Anterior cingulate cortex (tissue), 58 donors: ENCODE measurements at regions not wholly inside any gene's neighbourhood (a gene's known extent, or its start where the extent isn't known, plus 50 kb on each side); places are given as distances from the start of the nearest gene placed in this dataset.
"Not testable (repeated sequence)": the region's sequence is repeated elsewhere in the genome, so short reads cannot be mapped to it uniquely, and the experiment has no call there.

Experiments used
- DNase-seq, 58 donors: peaks; one replicate each; lab custom pipeline; 2025; lab: John Stamatoyannopoulos, UW

DNA sequence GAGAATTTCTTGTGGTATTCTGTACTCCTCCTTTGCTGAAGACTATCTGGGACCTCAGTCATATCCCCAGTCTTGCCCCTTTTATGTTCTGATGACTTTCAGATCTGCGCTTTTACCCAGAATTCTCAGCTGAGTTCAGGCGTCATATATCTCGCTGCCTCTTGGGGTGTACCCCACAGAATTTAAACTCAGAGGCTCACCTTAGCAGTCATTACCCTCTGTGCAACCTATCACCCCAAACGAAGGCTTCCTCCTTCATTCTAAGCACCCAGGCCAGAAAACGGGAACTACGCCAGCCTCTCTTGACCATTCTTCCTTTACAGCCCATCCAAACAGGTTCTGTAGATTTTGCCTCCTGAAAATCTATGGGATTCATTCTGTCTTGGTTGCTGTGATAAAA is 574.8 kb upstream of the C16orf82 start:
- no peak for DNase-seq

- DNase-seq, result no peak
Measured at GRCh38 chr16:26493751-26494150, 573.0 kb upstream of the C16orf82 start.

DNA sequence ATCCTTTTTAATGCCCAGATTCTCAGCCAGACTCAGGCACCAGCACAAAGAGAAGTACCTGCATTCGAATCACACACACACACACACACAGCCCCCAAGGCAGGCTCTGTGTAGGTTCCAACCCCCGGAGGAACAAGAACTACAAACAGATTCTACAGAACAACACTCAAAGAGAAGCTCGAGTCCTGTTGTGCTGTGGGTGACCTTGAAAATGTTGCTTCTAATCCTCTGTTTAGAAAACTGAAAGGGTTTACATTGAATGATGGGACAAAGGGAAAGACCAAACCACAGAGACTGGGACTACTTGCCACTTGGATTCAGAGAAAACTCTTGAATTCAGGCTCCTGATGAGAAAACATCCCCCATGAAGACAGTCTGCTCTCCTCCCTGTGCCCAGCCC is 568.8 kb upstream of the C16orf82 start:
- no peak for DNase-seq

GRCh38 chr16:26500326-26500725 is 566.4 kb upstream of the C16orf82 start:
- no peak for DNase-seq

DNA sequence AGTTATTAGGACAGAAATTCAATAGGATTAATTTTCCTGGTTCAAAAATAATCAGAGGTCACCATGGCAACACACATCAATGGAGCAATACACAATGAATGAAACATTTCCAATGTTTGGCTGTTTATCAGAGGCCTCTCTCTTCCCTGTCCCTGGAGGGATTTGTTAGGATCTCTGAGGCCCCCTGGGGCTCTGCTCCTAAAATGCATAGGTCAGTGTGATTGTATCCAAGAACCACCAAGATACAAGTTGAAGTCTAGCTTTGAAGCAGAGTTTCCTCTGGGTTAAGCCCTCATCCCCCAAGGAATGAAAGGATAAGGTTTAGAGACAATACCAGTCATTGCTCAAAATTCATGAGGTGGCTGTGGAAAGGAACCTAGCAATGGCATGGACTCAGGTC is 561.2 kb upstream of the C16orf82 start:
- DNase-seq, result no peak

GRCh38 chr16:26508946-26509345 is 557.8 kb upstream of the C16orf82 start:
- not testable (repeated sequence) for DNase-seq

DNA sequence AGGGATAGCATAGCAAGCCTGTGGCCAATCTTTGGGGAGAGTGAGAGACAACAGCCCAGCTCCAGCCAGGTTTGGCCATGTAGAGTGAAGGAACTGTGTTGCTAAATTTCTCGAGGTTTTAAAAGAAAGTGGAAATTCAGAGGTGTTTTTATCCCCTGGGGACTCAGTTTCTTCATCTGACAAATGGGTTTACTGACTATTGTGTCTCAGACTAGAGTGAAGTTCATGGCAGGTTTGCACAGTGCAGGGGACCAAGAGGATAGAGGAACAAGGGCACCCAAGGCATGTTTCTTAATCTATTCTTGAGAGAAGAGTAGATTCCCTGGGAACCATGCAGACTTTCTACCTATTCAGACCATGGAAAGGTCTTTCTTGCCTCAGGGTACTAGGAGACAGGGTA is 555.8 kb upstream of the C16orf82 start:
- no peak for DNase-seq

- DNase-seq, result no peak
Measured at GRCh38 chr16:26511463-26511862, 555.3 kb upstream of the C16orf82 start.

GRCh38 chr16:26521626-26522025 is 545.1 kb upstream of the C16orf82 start:
- no peak for DNase-seq

- DNase-seq, result no peak
Measured at GRCh38 chr16:26524281-26524680, 542.4 kb upstream of the C16orf82 start.

GRCh38 chr16:26524846-26525245 is 541.9 kb upstream of the C16orf82 start:
- no peak for DNase-seq

DNA sequence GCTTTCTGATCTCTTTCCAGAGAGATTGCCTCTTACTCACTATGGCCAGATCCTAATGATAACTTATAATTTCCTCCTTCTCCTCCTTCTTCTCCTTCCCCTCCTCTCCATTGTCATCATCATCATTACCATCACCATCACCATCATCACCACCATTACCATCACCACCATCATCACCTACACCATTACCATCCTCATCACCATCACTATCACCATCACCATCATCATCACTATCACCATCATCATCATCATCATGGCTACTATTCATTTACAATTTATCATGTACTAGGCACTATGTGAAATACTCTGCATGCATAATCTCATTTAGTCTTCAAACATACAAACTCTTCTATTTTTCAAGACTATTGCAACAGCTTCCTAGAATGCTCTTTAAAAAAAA is 540.9 kb upstream of the C16orf82 start:
- DNase-seq, result no peak

DNA sequence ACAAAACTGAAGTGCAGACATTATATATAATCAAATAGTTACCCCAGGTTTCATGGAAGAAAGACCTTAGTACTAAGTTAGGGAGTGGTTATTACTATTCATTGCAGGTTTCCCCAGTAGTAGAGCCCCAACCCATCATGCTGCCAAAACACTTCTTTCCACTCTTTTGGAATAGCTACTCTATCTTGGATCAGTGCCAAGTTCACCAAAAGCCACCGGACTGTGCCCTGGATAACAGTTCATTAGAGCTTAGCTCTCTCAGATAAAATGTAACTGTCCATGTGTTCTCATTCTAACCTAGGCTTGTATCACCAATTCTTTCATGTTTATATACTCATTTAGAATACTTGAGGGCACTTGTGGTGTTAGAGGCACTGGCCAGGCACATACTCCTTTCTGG is 540.1 kb upstream of the C16orf82 start:
- no peak for DNase-seq

GRCh38 chr16:26530584-26531289 is 536.0 kb upstream of the C16orf82 start:
- DNase-seq, result peak in 23 of 58 donors; percentile 1 to 46 (median 12)

- DNase-seq, result peak in 1 of 58 donors; percentile 1
Measured at GRCh38 chr16:26531290-26531730, 535.4 kb upstream of the C16orf82 start.

GRCh38 chr16:26532456-26532855 is 534.3 kb upstream of the C16orf82 start:
- peak in 1 of 58 donors; percentile 20 for DNase-seq

DNA sequence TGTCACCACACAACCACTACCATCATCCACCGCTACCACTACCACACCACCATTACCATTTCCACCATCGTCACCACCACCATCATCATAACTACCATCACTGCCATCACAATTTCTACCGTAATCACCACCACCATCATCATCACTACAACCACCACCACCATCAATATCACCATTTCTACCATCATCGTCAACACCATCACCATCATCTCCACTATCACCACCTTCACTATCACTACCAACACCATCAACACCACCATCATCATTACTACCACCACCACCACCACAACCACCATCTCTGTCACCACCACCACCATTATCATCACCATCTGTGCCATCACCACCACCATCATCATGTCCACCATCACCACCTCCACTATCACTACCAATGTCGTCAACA is 524.5 kb upstream of the C16orf82 start:
- no peak for DNase-seq

DNA sequence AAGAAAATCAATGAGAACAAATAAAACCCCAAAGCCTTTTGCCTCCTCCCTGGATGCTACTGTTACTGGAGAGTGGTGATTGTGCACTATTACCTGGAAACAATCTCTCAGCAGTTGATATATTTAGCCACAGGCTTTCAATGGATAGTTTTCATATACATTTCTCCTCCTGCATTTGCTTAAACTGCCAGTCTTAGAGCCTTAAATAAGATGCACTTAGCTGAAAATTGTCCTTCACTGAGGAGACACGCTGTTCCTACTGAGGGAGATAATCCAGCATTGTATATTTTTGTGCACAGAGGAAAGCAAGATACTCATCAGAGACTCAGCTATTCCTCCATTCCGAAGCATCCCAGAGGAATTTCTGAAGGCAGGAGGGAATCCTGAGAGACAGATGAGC is 520.2 kb upstream of the C16orf82 start:
- DNase-seq, result no peak

- no peak for DNase-seq
Measured at GRCh38 chr16:26547681-26548080, 519.0 kb upstream of the C16orf82 start.

DNA sequence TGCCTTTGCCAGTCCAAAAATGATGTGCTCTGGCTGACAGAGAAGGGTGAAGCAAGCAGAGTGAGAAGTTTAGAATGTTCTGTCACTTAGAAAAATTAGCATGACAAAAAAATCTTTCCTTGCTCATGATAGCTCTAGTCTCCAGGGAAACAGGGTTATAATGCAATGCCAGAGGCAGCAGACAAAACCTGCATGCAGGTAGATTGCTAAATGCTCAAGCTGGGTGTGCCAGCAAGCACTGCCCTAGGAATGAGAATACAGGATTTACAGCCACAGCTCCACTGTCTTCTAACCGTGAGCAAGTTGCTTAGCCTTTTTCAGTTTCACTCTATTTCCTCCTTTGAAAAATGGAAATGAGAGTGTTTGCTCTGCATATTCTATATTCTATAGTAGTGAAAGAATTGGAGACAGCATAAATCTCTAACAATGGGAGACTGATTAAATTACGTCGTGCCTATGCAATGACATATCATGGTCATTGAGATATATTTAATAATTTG is 516.6 kb upstream of the C16orf82 start:
- DNase-seq, result no peak

GRCh38 chr16:26554030-26554429 is 512.7 kb upstream of the C16orf82 start:
- no peak for DNase-seq

GRCh38 chr16:26561303-26561702 is 505.4 kb upstream of the C16orf82 start:
- no peak for DNase-seq

GRCh38 chr16:26563018-26563417 is 503.7 kb upstream of the C16orf82 start:
- DNase-seq, result no peak
